DND-41 (cell line): ENCODE measurements at regions not wholly inside any gene's neighbourhood (a gene's known extent, or its start where the extent isn't known, plus 50 kb on each side); places are given as distances from the start of the nearest gene placed in this dataset.

ENCODE experiments used
- EZH2 ChIP-seq: IDR thresholded peaks from 3 replicates; pipeline ENCODE4 v1.6.1; 2012; ENCODE audit warnings: borderline replicate concordance, low read depth, mild to moderate bottlenecking, moderate library complexity, low read length, inconsistent platforms; ENCODE audit not compliant: severe bottlenecking
- TF ChIP-seq, protein P1 (sequence below): IDR thresholded peaks from 2 replicates; pipeline ENCODE4 v1.5.1; 2012; ENCODE audit warnings: borderline replicate concordance, low read length, moderate library complexity, mild to moderate bottlenecking; ENCODE audit not compliant: poor library complexity, severe bottlenecking; ENCODE audit errors: extremely low read depth

DNA sequence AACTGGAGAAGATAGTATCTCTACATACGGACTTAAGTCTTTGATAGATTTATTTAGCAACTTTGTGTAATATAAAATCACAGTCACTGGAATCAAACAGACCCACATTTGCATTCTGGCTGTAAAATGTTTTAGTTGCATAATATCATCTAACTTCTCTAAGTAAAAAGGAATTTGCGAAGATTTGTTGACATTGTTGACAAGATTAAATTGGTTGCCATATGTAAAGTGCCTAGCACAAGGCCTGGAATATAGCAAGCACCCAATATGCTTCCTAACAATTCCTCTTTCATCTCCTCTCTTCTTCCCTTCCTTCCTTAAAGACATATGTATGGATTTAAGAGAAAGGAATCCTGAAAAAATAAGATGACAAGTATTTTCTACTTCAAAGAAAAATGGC is 295.4 kb upstream of the PPFIA2 start:
- TF ChIP-seq, protein P1, sequence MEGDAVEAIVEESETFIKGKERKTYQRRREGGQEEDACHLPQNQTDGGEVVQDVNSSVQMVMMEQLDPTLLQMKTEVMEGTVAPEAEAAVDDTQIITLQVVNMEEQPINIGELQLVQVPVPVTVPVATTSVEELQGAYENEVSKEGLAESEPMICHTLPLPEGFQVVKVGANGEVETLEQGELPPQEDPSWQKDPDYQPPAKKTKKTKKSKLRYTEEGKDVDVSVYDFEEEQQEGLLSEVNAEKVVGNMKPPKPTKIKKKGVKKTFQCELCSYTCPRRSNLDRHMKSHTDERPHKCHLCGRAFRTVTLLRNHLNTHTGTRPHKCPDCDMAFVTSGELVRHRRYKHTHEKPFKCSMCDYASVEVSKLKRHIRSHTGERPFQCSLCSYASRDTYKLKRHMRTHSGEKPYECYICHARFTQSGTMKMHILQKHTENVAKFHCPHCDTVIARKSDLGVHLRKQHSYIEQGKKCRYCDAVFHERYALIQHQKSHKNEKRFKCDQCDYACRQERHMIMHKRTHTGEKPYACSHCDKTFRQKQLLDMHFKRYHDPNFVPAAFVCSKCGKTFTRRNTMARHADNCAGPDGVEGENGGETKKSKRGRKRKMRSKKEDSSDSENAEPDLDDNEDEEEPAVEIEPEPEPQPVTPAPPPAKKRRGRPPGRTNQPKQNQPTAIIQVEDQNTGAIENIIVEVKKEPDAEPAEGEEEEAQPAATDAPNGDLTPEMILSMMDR = no peak
- no peak for TF ChIP-seq EZH2
